GM10248 (cell line): ENCODE measurements at regions not wholly inside any gene's neighbourhood (a gene's known extent, or its start where the extent isn't known, plus 50 kb on each side); places are given as distances from the start of the nearest gene placed in this dataset.

Experiments used
- CTCF ChIA-PET: fragments of 300-600 bp; sonication (Branson Sonifier 250); formaldehyde crosslinking; extraction: SDS; loops from one replicate; lab custom pipeline; 2021; ENCODE audit warnings: antibody characterized with exemption; lab: Yijun Ruan, JAX
- POLR2A ChIA-PET: fragments of 350-650 bp; sonication (Branson Sonifier 250); formaldehyde crosslinking; extraction: SDS; loops from one replicate; lab custom pipeline; 2020; ENCODE audit warnings: antibody characterized with exemption; lab: Yijun Ruan, JAX
- DNase-seq: peaks from one replicate; pipeline ENCODE4 v3.0.0; 2012; ENCODE audit errors: extremely low spot score
- CTCF ChIP-seq: IDR thresholded peaks from 2 replicates; pipeline ENCODE4 v1.5.1; 2012; ENCODE audit warnings: mild to moderate bottlenecking, low read depth; ENCODE audit errors: extremely low read depth, missing control alignments, control extremely low read depth

GRCh38 chr1:98075626-98076025 is 154.8 kb upstream of the DPYD start:
- ChIA-PET POLR2A (no interaction called here), CTCF (no interaction called here)
- TF ChIP-seq CTCF, result no peak
- DNase-seq, result no peak

GRCh38 chr1:98073823-98074222 is 153.0 kb upstream of the DPYD start:
- no peak for TF ChIP-seq CTCF
- ChIA-PET CTCF (no interaction called here), POLR2A (no interaction called here)
- DNase-seq, result no peak

- CTCF ChIA-PET, result no interaction called here
- POLR2A ChIA-PET, result no interaction called here
- no peak for TF ChIP-seq CTCF
- no peak for DNase-seq
Measured at GRCh38 chr1:98073106-98073505, 152.3 kb upstream of the DPYD start.

GRCh38 chr1:98072047-98072446 is 151.2 kb upstream of the DPYD start:
- no peak for DNase-seq
- no peak for TF ChIP-seq CTCF
- ChIA-PET POLR2A (no interaction called here), CTCF (interaction anchor here (1.5 kb wide), 1 partner anchor 18 kb away, joined by 4 read pairs; no protein-coding TSS in a partner anchor)

GRCh38 chr1:98068016-98068415 is 147.2 kb upstream of the DPYD start:
- ChIA-PET CTCF (no interaction called here), POLR2A (no interaction called here)
- TF ChIP-seq CTCF, result no peak
- DNase-seq, result no peak

- ChIA-PET CTCF (no interaction called here), POLR2A (no interaction called here)
- TF ChIP-seq CTCF, result no peak
- no peak for DNase-seq
Measured at GRCh38 chr1:98066911-98067310, 146.1 kb upstream of the DPYD start.

GRCh38 chr1:98059620-98060019 is 138.8 kb upstream of the DPYD start:
- TF ChIP-seq CTCF, result no peak
- ChIA-PET CTCF (interaction anchor here (1.7 kb wide), 1 partner anchor 1094 kb away, joined by 4 read pairs; no protein-coding TSS in a partner anchor), POLR2A (no interaction called here)
- no peak for DNase-seq
